GM12864 (cell line): ENCODE measurements at regions not wholly inside any gene's neighbourhood (a gene's known extent, or its start where the extent isn't known, plus 50 kb on each side); places are given as distances from the start of the nearest gene placed in this dataset.

Source experiments
- DNase-seq: peaks from one replicate; pipeline ENCODE4 v3.0.0-alpha.2; 2011; ENCODE audit warnings: low read depth
- H3K4me3 ChIP-seq: 2 replicates; pipeline ENCODE4 v1.5.1; 2011; ENCODE audit warnings: mild to moderate bottlenecking, low read depth, low read length, control low read depth
- TF ChIP-seq, protein P1 (sequence below): IDR thresholded peaks from 2 replicates; pipeline ENCODE4 v1.5.1; 2011; ENCODE audit warnings: low read depth, mild to moderate bottlenecking, moderate library complexity, low read length, control low read depth, inconsistent platforms; ENCODE audit errors: missing control alignments

DNA sequence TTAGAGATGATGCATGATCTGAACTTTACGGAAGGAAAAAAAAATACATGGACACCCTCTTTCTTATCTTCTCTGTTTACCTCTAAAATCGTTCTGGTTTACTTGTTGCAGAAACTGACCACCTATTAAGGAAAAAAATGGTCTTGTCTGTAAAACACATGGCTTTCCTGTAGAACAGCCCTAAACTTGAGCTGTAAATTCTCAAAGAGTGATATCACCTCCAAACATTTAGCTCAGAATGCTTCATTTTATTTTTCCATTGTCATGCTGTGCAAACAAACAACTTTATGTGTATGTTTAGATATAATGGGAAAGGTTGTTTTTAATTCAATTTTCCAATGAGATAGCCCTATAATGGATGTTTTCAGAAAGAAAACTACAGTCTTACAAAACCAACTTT is 237.4 kb upstream of the NR2F2 start:
- TF ChIP-seq, protein P1, sequence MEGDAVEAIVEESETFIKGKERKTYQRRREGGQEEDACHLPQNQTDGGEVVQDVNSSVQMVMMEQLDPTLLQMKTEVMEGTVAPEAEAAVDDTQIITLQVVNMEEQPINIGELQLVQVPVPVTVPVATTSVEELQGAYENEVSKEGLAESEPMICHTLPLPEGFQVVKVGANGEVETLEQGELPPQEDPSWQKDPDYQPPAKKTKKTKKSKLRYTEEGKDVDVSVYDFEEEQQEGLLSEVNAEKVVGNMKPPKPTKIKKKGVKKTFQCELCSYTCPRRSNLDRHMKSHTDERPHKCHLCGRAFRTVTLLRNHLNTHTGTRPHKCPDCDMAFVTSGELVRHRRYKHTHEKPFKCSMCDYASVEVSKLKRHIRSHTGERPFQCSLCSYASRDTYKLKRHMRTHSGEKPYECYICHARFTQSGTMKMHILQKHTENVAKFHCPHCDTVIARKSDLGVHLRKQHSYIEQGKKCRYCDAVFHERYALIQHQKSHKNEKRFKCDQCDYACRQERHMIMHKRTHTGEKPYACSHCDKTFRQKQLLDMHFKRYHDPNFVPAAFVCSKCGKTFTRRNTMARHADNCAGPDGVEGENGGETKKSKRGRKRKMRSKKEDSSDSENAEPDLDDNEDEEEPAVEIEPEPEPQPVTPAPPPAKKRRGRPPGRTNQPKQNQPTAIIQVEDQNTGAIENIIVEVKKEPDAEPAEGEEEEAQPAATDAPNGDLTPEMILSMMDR = no peak
- no peak for DNase-seq
- H3K4me3 ChIP-seq = no peak overlapping the region

DNA sequence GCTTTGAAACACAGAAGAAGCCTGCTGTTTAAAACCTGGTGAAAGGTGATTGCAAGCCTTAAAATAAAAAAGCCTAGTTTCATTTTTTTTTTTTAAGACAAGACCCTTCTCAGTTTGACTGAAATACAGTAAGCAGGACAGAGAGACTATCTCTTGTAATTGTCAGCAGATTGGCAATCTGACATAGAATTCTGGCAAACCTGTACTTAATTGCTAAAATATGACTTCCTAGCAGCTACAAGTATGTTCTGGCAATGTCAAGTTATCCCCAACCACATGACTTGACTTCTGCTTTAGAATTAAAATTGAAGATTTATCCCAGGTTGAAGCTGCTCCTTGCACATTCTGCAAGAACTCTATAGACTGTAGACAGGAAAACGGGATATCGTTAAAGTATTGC is 232.8 kb upstream of the NR2F2 start:
- H3K4me3 ChIP-seq = no peak overlapping the region
- TF ChIP-seq, protein P1 = no peak
- no peak for DNase-seq

DNA sequence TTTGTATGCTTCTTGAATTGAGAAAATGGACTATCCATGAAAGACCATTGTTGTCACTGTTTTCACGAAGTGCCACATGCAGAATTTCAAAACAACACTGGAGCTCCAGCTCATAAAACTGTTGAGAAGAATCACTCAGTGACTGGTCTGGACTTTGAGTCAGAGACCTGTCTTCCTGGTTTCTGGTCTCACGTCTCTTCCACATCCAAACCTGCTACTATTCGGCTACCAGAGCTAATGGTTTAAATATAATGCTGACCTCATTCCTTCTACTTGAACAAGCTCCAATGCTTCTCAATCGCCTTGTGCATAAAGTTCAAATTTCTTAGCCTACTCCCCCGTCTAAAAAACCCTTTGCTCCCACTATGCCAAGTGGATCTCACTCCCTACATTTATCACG is 227.9 kb upstream of the NR2F2 start:
- no peak for DNase-seq
- TF ChIP-seq, protein P1 = no peak
- H3K4me3 ChIP-seq = no peak overlapping the region

GRCh38 chr15:96106181-96106580 is 224.3 kb upstream of the NR2F2 start:
- H3K4me3 ChIP-seq = no peak overlapping the region
- TF ChIP-seq, protein P1 = no peak
- no peak for DNase-seq

- H3K4me3 ChIP-seq = no peak overlapping the region
- TF ChIP-seq, protein P1 = no peak
- no peak for DNase-seq
These were observed 223.9 kb upstream of the NR2F2 start for GRCh38 chr15:96106628-96107027.

GRCh38 chr15:96107916-96108315 is 222.6 kb upstream of the NR2F2 start:
- H3K4me3 ChIP-seq = no peak overlapping the region
- TF ChIP-seq, protein P1 = no peak
- DNase-seq = no peak

GRCh38 chr15:96108405-96108804 is 222.1 kb upstream of the NR2F2 start:
- TF ChIP-seq, protein P1 = no peak
- H3K4me3 ChIP-seq = no peak overlapping the region
- DNase-seq = no peak
